MM.1S (cell line): ENCODE measurements at regions not wholly inside any gene's neighbourhood (a gene's known extent, or its start where the extent isn't known, plus 50 kb on each side); places are given as distances from the start of the nearest gene placed in this dataset.

Source experiments
- DNase-seq: peaks from one replicate; pipeline ENCODE4 v3.0.0-alpha.2; 2015
- H2AFZ ChIP-seq: fragments of 300-600 bp; sonication (generic); 2 replicates; pipeline ENCODE4 v1.6.0; 2016; ENCODE audit warnings: antibody characterized with exemption, low read length
- H3F3A ChIP-seq: fragments of 300-600 bp; sonication (generic); 2 replicates; pipeline ENCODE4 v1.6.1; 2016; ENCODE audit warnings: mild to moderate bottlenecking, antibody characterized with exemption, low read length, moderate library complexity, mixed read lengths; ENCODE audit not compliant: insufficient read depth
- H3K27ac ChIP-seq: fragments of 300-600 bp; sonication (generic); 2 replicates; pipeline ENCODE4 v1.5.1; 2016; ENCODE audit warnings: mild to moderate bottlenecking, low read length
- H3K27me3 ChIP-seq: fragments of 300-600 bp; sonication (generic); replicated peaks from 2 replicates; pipeline ENCODE4 v1.6.0; 2016; ENCODE audit warnings: low read length; ENCODE audit not compliant: insufficient read depth
- H3K36me3 ChIP-seq: fragments of 300-600 bp; sonication (generic); replicated peaks from 2 replicates; pipeline ENCODE4 v1.6.1; 2016; ENCODE audit warnings: mild to moderate bottlenecking, low read length, mixed read lengths; ENCODE audit not compliant: insufficient read depth
- H3K4me1 ChIP-seq: fragments of 300-600 bp; sonication (generic); 2 replicates; pipeline ENCODE4 v1.6.1; 2016; ENCODE audit warnings: low read length, mixed read lengths
- H3K4me2 ChIP-seq: fragments of 300-600 bp; sonication (generic); 2 replicates; pipeline ENCODE4 v1.6.0; 2016; ENCODE audit warnings: low read depth, low read length
- H3K4me3 ChIP-seq: fragments of 300-600 bp; sonication (generic); 2 replicates; pipeline ENCODE4 v1.5.1; 2016; ENCODE audit warnings: low read length, mixed read lengths
- H3K79me2 ChIP-seq: fragments of 300-600 bp; sonication (generic); 2 replicates; pipeline ENCODE4 v1.6.1; 2016; ENCODE audit warnings: mixed run types, low read length, mixed read lengths
- H3K9ac ChIP-seq: fragments of 300-600 bp; sonication (generic); 2 replicates; pipeline ENCODE4 v1.6.1; 2016; ENCODE audit warnings: low read length, mixed read lengths
- H3K9me2 ChIP-seq: fragments of 300-600 bp; sonication (generic); replicated peaks from 2 replicates; pipeline ENCODE4 v1.6.1; 2016; ENCODE audit warnings: mild to moderate bottlenecking, low read length, mixed read lengths; ENCODE audit not compliant: insufficient read depth
- H3K9me3 ChIP-seq: fragments of 300-600 bp; sonication (generic); replicated peaks from 2 replicates; pipeline ENCODE4 v1.6.1; 2016; ENCODE audit warnings: mild to moderate bottlenecking, low read length, mixed read lengths; ENCODE audit not compliant: insufficient read depth
- H4K20me1 ChIP-seq: fragments of 300-600 bp; sonication (generic); 2 replicates; pipeline ENCODE4 v1.6.1; 2016; ENCODE audit warnings: mild to moderate bottlenecking, low read length, moderate library complexity, mixed read lengths; ENCODE audit not compliant: insufficient read depth
- EZH2 ChIP-seq: fragments of 300-600 bp; sonication (generic); optimal IDR thresholded peaks from 2 replicates; pipeline ENCODE3; 2017; ENCODE audit warnings: low read depth, mild to moderate bottlenecking, antibody characterized with exemption, low read length, mixed read lengths
- EZH2phosphoT487 ChIP-seq: fragments of 300-600 bp; sonication (generic); IDR thresholded peaks from 2 replicates; pipeline ENCODE4 v1.6.1; 2018; ENCODE audit warnings: antibody characterized with exemption, low read length
- TF ChIP-seq, protein P1 (sequence below): fragments of 300-600 bp; sonication (generic); IDR thresholded peaks from 2 replicates; pipeline ENCODE4 v1.5.1; 2016; ENCODE audit warnings: antibody characterized with exemption, low read length, mixed read lengths

DNA sequence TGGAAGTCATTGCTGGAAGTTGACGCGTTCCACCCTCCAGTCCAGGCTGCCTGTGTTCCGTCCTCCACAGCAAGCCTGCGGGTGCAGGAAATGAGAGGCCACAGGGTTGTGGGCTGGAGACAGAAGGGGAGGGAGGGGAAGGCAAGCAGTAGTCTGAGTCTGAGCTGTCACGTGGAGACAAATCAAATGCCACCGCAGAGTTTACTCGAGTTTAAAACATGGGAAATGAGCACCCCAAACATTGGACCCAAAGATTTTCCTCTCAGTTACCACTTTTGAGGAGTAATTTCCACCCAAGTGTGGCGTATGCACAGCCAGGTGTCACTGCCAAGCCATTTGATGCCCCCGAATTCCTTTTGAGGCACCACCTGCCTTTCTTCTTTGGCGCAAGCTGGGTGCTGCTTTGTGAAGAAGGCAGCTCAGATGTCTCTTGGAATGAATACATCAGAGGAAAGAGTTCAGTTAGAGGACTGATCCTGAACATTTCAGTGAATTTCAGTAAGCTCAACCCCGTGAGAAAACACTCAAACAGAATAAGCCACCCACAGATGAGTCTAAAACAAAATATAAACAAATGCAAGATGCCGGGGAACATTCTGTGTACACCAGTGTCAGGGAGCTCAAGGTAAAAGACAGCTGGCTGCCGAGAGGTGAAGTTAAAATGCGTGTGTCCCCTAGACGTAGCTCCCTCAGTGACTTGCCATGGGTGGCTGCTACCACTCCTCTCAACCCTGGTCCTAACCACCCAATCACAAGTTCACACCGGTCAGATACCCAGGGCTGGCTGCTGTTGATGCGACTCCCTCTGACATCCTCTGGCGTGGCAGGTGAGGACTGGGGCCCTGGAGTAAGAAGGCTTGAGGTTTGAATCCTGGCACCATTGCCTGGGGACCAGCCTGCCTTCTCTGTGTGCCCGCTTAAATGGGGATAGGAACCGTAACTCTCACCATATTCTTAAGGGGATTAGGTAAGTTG lies 203.8 kb downstream of the UACA start:
- Histone ChIP-seq H4K20me1 (no peaks in the 10 kb centered on the region), H3K36me3 (no peaks in the 10 kb centered on the region), H3F3A (no peaks in the 10 kb centered on the region), H3K9ac (no peak overlapping the region), H3K9me2 (no peaks in the 10 kb centered on the region), H3K4me3 (no peak overlapping the region), H3K79me2 (no peaks in the 10 kb centered on the region), H3K27me3 (no peaks in the 10 kb centered on the region), H3K4me1 (no peaks in the 10 kb centered on the region), H2AFZ (no peak overlapping the region), H3K27ac (no peak overlapping the region), H3K9me3 (no peaks in the 10 kb centered on the region), H3K4me2 (no peak overlapping the region)
- no peak for TF ChIP-seq EZH2
- TF ChIP-seq EZH2phosphoT487 = no peak
- TF ChIP-seq, protein P1, sequence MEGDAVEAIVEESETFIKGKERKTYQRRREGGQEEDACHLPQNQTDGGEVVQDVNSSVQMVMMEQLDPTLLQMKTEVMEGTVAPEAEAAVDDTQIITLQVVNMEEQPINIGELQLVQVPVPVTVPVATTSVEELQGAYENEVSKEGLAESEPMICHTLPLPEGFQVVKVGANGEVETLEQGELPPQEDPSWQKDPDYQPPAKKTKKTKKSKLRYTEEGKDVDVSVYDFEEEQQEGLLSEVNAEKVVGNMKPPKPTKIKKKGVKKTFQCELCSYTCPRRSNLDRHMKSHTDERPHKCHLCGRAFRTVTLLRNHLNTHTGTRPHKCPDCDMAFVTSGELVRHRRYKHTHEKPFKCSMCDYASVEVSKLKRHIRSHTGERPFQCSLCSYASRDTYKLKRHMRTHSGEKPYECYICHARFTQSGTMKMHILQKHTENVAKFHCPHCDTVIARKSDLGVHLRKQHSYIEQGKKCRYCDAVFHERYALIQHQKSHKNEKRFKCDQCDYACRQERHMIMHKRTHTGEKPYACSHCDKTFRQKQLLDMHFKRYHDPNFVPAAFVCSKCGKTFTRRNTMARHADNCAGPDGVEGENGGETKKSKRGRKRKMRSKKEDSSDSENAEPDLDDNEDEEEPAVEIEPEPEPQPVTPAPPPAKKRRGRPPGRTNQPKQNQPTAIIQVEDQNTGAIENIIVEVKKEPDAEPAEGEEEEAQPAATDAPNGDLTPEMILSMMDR = no peak
- DNase-seq = no peak

DNA sequence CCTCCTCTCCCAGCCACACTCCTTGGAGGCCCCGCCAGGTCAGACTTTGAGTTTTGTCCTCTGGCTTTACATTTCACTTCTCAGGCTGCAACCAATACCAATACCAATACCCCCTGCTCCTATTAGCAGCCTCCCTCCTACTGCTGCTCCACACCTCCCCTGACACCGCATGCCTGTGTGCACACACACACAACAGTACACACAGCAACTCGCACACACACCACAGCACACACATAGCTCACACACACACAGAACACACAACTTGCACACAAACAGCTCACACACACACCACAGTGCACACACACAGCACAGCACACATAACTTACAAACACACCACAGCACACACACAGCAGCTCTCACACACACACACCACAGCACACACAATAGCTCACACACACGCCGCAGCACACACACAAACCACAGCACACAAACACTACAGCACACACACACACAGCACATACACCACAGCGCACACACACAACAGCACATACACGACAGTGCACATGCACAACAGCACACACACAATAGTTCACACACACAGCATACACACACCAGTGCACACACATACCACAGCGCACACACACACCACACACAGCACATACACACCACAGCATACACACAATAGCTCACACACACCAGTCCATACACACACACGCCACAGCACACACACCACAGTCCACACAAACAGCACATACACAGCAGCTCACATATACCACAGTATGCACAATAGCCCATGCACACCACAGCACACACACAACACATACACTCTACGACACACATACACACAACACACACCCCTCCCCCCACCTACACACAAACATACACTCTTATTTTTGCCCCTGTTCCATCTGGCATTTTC lies 204.7 kb downstream of the UACA start:
- H4K20me1 ChIP-seq = no peaks in the 10 kb centered on the region
- no peak overlapping the region for H3K27ac ChIP-seq
- H3F3A ChIP-seq = no peaks in the 10 kb centered on the region
- no peaks in the 10 kb centered on the region for H3K36me3 ChIP-seq
- no peaks in the 10 kb centered on the region for H3K9me2 ChIP-seq
- H3K4me1 ChIP-seq = no peaks in the 10 kb centered on the region
- H3K9me3 ChIP-seq = no peaks in the 10 kb centered on the region
- H3K79me2 ChIP-seq = no peaks in the 10 kb centered on the region
- H3K4me3 ChIP-seq = no peak overlapping the region
- H3K4me2 ChIP-seq = no peak overlapping the region
- DNase-seq = no peak
- no peak for TF ChIP-seq EZH2
- TF ChIP-seq EZH2phosphoT487 = no peak
- TF ChIP-seq, protein P1 = no peak
- H3K27me3 ChIP-seq = no peaks in the 10 kb centered on the region
- H3K9ac ChIP-seq = no peak overlapping the region
- no peak overlapping the region for H2AFZ ChIP-seq

DNA sequence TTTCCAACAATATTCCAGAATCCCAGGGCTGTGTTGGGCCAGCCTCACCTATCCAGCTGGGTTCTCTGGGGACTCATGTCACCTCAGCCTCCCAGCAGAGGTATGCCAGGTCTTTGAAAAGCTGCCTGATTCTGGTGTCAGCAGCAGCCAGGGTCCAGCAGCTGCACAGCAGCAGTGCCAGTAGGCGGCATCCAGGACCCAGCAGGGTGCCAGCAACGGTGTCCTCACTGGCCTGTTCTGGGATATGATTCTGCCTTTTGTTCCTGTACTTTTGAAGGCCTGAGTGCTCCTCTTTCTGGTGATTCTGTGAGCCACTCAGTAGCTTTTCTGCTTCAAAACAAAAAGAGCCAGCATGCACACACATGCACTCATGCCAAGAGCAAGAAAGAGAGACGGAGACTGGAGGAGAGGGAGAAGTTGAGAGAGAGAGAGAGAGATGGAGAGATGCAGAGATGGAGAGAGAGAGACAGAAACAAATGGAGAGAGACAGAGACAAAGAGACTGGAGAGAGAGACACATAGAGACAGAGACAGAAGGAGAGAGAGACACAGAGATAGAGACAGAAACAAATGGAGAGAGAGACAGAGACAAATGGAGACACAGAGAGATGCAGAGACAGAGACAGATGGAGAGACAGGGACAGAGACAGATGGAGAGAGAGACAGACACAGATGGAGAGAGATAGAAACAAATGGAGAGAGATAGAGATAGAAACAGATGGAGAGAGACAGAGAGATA lies 205.7 kb downstream of the UACA start:
- no peaks in the 10 kb centered on the region for H3F3A ChIP-seq
- H3K27me3 ChIP-seq = no peaks in the 10 kb centered on the region
- no peak for DNase-seq
- no peak overlapping the region for H3K9ac ChIP-seq
- no peak for TF ChIP-seq EZH2
- TF ChIP-seq, protein P1 = no peak
- no peak for TF ChIP-seq EZH2phosphoT487
- no peak overlapping the region for H3K4me3 ChIP-seq
- H4K20me1 ChIP-seq = no peaks in the 10 kb centered on the region
- no peak overlapping the region for H3K4me2 ChIP-seq
- no peaks in the 10 kb centered on the region for H3K9me2 ChIP-seq
- no peaks in the 10 kb centered on the region for H3K79me2 ChIP-seq
- no peaks in the 10 kb centered on the region for H3K36me3 ChIP-seq
- no peak overlapping the region for H3K27ac ChIP-seq
- no peaks in the 10 kb centered on the region for H3K4me1 ChIP-seq
- H2AFZ ChIP-seq = no peak overlapping the region
- no peaks in the 10 kb centered on the region for H3K9me3 ChIP-seq
